Erythroblast (primary cell): ENCODE measurements at regions not wholly inside any gene's neighbourhood (a gene's known extent, or its start where the extent isn't known, plus 50 kb on each side); places are given as distances from the start of the nearest gene placed in this dataset.

Experiments
- DNase-seq, 2 experiments: peaks; one replicate each; lab custom pipeline; 2025; lab: John Stamatoyannopoulos, UW
- GATA1 ChIP-seq: IDR thresholded peaks from 2 replicates; pipeline ENCODE4 v1.6.1; 2011; ENCODE audit warnings: low read depth, mild to moderate bottlenecking, control low read depth, low read length, moderate library complexity
- POLR2A ChIP-seq: IDR thresholded peaks from 2 replicates; pipeline ENCODE4 v1.6.1; 2011; ENCODE audit warnings: mild to moderate bottlenecking, low read length

DNA sequence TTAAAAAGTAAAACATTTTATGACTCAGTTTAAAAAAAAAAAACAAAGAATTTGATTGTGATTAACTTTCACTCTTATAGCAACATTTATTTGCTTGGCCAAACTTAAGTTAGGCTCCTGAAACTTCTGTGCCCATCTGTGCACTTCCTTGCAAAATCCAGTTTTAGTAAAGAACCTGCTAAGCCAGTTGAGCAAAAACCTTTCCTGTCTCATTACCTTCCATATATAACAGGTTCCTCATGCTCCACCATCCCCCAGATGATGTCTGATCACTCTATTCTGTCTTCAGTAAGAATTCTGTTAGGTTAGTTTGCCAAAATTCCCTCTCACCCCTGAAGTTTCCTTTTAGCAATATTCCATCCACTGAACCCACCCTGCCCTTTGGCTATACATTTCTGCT is 1200.5 kb downstream of the C4orf33 start:
- no peak for DNase-seq
- TF ChIP-seq POLR2A: no peak
- no peak for TF ChIP-seq GATA1

DNA sequence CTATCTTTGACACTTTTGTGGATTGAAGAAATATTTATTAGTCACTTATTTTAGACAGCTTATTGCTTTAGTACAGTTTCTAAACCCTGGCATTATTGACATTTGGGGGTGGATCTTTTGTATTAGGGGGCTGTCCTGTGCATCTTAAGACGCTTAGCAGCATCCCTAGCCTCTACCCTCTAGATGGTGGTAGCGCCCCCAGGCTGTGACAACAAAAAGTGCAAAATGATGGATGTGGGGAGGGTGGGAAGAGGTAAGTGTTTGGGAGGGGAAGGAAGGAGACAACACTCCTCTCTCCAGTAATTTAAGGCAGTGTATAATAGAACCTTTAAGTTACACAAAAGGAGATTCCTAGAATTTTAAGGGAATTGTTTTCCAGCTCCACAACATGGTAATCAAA is 1210.6 kb downstream of the C4orf33 start:
- DNase-seq: peak in 1 of 2 experiments; percentile 3
- no peak for TF ChIP-seq POLR2A
- no peak for TF ChIP-seq GATA1

DNA sequence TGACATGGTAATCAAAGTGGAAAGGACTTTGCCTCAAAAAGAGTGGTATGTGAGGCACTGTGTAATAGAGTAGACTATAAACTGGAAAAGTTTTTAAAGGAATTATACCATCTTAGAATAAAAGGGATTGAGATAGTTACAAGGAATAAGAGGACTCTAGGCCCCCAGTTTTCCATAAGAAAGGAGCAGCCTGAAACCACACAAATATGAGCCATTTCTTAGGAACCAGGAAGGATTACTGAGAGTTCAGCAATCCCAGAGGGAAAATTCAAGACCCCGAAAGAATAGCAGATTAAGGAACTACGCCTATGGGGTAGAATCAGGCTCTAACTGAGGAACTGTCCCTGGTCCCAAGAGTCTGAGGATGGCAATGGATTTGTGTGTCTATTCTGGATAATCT is 1213.3 kb downstream of the C4orf33 start:
- DNase-seq: no peak
- no peak for TF ChIP-seq POLR2A
- no peak for TF ChIP-seq GATA1

DNA sequence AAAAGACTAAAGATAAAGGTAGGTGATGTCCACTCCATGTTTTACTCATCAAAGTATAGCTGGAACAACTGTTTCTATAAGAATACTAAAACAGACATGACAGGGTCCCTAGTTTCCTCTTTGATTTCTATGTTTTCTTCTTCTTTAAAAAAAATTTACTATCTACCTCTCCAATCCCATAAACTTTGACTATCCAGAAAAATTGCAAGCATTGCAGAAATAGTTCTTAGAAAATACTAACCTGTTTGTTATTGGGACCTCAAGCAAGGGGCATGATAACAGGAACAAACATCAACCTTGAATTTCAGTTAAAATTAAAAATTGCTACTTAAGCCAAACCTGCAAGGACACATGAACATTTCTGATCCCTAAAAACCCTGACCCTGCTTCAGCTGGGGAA is 1226.5 kb downstream of the C4orf33 start:
- TF ChIP-seq POLR2A (no peak), GATA1 (no peak)
- no peak for DNase-seq

DNA sequence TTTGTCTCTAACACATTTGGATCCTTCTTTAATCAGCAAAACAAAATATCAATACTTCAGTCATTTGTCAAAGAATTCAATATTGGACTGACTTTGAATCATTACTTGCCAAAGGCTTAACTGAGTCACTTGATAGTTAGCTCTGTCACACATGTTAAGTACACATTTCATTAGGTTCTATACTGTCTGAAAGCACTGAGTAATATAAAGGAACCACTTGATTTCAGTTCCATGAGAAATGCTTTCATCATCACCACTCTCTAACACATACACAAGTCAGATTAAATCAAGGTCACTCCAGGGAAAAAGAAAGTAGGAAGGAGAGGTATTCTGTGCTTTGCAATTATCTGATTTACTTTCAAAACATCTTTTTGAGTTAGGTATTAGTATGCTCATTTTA is 1233.1 kb downstream of the C4orf33 start:
- no peak for TF ChIP-seq POLR2A
- TF ChIP-seq GATA1: no peak
- DNase-seq: no peak

DNA sequence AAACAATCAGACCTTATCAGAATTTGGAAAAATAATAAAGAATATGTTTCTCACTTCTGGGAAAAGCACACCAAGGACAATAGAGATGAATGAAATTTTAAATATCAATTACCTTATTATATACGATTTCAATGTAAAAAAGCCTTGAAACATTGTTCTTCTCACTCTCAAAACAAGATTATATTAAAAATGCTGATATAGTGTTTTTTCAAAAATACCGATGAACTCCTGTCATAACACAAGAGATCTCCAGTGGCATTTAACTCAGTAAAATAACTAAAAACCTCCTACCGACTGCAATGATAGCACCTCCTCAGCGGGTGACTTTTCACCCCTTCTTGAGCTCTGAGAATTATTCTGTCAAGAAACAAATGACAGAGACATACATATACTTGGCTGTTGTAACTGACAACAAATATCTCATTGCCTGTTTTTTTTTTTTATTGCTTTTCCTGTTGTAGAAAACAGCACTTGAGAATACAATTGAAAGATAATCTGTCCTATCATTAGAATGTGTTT is 1237.3 kb downstream of the C4orf33 start:
- no peak for DNase-seq
- TF ChIP-seq POLR2A (no peak), GATA1 (no peak)

DNA sequence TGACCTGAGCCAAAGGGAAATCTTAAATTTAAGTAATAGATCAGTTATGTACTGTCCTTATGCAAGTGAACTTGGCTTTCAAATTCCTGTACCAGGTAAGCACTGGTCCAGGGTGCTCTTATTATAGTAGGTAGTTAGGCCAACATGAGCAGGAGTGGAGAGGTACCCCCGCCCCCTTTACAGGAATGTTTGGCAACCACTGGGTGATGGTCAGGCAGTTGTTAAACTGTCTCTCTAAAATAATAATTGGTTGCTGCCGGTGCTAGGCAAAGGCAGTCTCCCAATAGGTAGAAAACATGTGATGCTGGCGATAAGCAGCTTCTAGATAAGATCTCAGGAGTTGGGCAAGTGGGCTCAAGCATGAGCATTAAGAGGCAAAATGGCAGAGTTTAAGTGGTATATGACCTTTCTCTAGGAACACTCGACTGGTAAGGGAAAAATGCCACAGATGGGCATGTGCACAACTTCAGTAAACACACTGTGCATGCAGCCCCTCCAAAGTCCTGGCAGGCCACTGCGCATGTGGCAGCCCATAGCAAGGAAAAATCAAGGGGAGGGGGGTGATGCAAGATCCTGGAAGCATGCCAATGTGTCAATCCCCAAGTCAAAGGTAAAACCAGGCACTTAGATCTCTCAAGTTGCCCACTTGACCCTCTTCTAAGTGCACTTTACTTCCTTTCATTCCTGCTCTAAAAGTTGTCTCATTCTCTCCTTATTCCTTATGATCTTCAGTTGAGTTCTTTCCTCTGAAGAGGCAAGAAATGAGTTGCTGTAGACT is 1239.7 kb downstream of the C4orf33 start:
- DNase-seq: no peak
- no peak for TF ChIP-seq POLR2A
- TF ChIP-seq GATA1: no peak

DNA sequence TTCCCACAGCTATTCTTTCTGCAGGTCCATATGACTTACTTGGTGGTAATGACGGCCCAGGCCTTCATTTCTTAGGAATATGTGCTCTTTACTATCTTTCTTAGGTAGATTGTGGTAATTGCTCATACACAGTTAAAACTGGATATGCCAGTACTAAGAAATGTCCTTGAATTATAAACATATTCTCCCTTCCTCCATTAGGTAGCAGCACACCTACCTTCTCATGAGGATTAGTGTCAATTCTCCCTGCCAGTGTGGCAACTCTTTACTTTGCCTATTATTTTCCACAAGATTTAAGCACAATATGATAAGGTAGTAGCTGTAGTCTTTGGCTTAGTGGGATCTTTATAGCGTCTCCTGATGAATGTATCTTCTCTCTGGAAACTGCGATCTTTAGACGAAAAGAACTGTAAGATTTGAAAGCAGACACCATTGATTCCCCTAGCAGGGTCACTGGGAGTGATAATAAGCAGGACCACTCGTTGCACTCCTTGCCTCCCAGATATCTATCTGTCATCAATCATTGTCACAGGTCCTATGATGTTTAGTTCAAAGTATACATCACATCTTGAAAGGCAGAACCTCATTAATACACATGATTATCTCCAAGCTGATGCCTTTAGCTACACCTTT is 1240.7 kb downstream of the C4orf33 start:
- peak; percentile 10 to 44 for DNase-seq
- no peak for TF ChIP-seq POLR2A
- TF ChIP-seq GATA1: no peak

DNA sequence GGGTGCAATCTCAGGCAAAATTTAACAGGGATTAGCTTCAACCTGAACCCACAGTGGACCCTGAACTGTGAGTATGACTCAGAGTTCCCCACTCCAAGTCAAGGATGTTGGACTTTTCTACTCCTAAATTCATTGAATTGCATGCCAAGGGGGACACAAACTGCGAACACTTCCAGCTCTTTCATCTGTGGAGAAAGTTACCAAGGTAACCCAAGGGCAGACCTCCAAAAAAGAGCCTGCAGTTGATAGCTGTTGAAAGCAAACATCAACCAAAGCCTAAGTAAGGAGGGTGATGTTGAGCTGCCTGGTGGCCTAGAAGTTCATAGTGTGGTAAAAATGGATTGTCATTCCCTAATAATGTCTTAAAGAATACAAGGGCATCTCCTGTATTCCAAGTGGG is 1242.9 kb downstream of the C4orf33 start:
- DNase-seq: no peak

DNA sequence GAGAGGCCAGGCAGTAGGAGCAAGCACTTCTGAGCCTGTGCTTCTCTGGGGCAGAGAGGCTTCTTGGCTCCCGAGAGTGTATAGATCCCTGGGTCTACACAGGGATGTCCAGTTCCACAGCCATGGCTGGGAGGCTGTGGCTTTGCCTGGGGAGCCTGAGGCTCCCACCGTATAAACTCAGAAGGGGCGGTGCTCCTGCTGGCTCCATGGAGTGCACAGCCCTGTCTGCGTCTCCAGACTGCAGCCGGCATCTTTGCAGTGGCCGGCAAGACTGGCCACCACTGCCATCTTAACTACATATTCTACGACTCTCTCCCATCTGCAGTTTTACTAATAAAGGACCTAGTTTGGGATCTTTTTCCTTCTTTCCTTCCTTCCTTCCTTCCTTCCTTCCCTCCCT is 1253.8 kb downstream of the C4orf33 start:
- no peak for TF ChIP-seq GATA1
- no peak for TF ChIP-seq POLR2A
- no peak for DNase-seq

More for the DNA sequence above, 1242.9 kb downstream of the C4orf33 start:
- TF ChIP-seq GATA1 (no peak), POLR2A (no peak)

DNA sequence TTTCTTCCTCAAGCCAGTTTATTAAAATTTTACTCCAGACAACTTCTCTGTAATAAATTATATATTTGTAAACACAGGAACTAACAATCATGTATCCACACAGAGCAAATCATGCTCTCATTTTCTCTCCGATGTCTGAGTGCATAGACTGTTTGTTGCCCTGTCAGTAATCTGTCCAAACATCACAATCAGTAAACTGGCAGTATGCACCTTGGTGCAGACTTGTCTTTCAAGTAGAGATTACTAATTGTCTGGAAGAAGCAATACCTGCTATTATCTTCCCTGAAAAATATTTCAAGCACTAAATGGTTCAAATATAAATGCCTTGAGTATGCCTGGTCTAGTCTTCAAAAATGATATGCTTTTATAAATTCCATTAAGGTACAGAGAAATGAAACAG is 1260.9 kb downstream of the C4orf33 start:
- TF ChIP-seq POLR2A (no peak), GATA1 (no peak)
- no peak for DNase-seq

DNA sequence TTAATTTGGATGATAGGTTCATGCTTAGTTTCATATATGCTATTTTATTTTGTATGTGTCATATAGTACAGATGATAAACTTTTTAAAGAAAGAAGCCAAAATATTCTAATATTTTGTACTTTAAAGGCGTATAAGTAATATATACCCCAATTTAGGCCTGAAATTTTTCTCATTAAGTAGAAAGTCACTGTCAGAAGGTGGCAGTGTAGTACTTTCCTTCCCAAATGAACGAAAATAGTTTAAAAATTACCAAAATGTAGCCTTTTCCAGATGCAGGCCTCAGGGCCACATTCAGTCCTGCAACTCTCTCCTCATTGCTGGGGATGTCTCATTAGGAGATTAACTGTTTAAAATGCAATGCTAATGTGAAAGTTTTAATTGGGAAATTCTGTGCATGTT is 1263.6 kb downstream of the C4orf33 start:
- TF ChIP-seq GATA1: no peak
- TF ChIP-seq POLR2A: no peak
- DNase-seq: peak in 1 of 2 experiments; percentile 6

DNA sequence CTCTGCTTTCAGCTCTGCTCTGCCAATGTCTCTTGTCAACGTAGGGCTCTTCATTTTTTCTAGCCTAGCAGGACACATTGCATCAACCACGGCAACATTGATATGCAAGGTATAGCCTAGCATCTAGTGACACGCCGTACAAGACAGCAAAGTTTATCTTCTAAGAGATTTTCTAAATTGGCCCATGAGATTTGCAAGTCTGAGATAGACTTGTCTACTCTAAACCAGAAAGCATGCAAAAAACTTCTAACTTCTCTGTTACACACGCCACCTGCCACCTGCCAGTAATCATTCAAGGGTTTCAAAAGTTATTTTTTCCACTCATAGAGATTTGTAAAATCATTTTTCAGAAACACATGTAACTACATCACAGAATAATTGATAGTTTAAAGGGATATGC is 1265.7 kb downstream of the C4orf33 start:
- TF ChIP-seq POLR2A (no peak), GATA1 (no peak)
- DNase-seq: no peak

DNA sequence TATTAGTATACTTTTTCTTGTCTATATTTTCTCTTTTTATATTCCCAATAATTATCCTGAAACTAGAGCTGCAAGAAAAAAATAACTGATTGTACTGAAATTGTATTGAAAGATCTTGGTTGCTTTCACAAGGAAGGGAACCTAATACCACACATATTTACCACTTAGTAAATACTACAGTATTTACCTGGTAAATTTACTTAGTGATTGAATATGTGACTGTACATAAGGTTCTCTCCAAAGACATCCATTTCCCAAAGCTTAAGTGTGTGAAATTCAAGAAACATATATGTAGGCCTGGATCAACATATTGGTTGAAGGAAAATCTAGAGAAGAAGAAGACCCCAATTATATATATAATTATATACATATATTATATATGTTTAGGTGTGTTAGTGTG is 1272.7 kb downstream of the C4orf33 start:
- TF ChIP-seq POLR2A (no peak), GATA1 (no peak)
- DNase-seq: no peak
